SK-N-MC (cell line): ENCODE measurements at regions not wholly inside any gene's neighbourhood (a gene's known extent, or its start where the extent isn't known, plus 50 kb on each side); places are given as distances from the start of the nearest gene placed in this dataset.
A peak's percentile ranks its signal among the peaks of the same experiment; 100 is the strongest.

ENCODE experiments used
- EZH2 ChIP-seq: fragments of 200-600 bp; sonication (generic); IDR thresholded peaks from one replicate; pipeline ENCODE4 v1.6.1; 2017; ENCODE audit warnings: antibody characterized with exemption
- FOXP2 ChIP-seq: optimal IDR thresholded peaks from 2 replicates; pipeline ENCODE3; 2011; ENCODE audit warnings: mild to moderate bottlenecking, moderate library complexity; ENCODE audit not compliant: insufficient read depth; ENCODE audit errors: extremely low read length, control extremely low read depth
- POLR2AphosphoS5 ChIP-seq: IDR thresholded peaks from 2 replicates; pipeline ENCODE4 v1.6.1; 2012; ENCODE audit warnings: mild to moderate bottlenecking, low read depth, low read length, borderline replicate concordance

- TF ChIP-seq FOXP2, result no peak
- peak; percentile 68 for TF ChIP-seq POLR2AphosphoS5
- TF ChIP-seq EZH2, result no peak
Observed at GRCh38 chr2:64767670-64768468, 114.2 kb upstream of the SERTAD2 start.
